GM18507 (cell line): ENCODE measurements at regions not wholly inside any gene's neighbourhood (a gene's known extent, or its start where the extent isn't known, plus 50 kb on each side); places are given as distances from the start of the nearest gene placed in this dataset.
A peak's percentile ranks its signal among the peaks of the same experiment; 100 is the strongest.
"Not testable (repeated sequence)": the region's sequence is repeated elsewhere in the genome, so short reads cannot be mapped to it uniquely, and the experiment has no call there.

Experiments
- DNase-seq: peaks from one replicate; pipeline ENCODE4 v3.0.0; 2011; ENCODE audit warnings: low read depth; ENCODE audit not compliant: insufficient read length; ENCODE audit errors: extremely low spot score
- FAIRE-seq: peaks from 2 replicates; lab custom pipeline; 2011; peaks lifted over from hg19 to GRCh38; lab: Jason Lieb, UNC

DNA sequence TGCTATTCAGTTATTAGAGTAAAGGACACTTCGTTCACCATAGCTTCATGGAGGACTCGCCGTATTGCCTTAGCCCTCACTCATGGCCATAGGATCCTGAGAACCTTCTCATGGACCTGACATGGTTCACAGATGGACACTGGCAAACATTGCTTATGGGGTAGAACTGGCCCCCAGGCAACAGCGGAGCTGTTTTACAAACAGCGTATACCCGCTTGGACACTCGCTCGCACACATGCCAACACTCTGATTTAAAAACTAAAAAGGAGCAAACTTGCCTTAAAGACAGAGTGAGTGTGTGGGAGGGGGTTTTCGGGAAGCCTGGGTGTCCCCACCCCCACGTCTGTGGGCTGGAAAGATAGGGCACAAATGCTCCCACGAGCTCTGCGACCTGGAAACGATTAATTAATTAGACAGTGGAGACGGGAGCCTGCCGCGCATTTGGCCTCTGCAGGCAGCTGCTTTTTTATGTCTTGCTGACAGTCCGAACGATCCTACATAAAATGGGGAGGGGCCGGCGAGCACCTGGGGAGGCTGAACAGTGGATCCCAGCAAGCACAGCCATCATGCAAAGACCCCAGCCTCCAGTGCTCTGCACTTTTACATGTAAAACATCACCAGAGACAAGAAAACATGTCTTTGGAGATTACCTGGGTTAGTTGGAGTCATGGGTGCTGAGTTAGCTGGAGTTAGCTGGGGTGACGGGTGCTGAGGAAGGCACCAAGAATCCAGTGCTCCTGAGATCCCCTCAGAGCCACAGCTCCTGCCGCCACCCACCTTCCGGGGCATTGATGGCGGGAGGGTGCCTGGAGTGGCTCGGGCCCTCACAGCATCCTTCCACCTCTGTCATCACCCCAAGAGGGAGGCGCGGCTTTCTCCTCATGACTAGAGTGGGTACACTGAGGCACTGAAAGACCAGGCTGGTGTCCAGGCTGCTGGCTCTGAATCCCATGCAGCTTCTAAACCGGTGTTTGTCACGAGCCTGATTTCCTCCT, 105.7 kb downstream of the NPIPB11 start:
- FAIRE-seq, DNase-seq: not testable (repeated sequence)

- not testable (repeated sequence) for DNase-seq, FAIRE-seq
Measured at GRCh38 chr16:29300030-29300491, 106.5 kb downstream of the NPIPB11 start.

- not testable (repeated sequence) for DNase-seq, FAIRE-seq
Measured at GRCh38 chr16:29298997-29299396, 107.5 kb downstream of the NPIPB11 start.

- DNase-seq, FAIRE-seq: not testable (repeated sequence)
Measured at GRCh38 chr16:29298307-29298706, 108.2 kb downstream of the NPIPB11 start.

- not testable (repeated sequence) for FAIRE-seq
Measured at GRCh38 chr16:29297809-29298177, 108.7 kb downstream of the NPIPB11 start.

DNA sequence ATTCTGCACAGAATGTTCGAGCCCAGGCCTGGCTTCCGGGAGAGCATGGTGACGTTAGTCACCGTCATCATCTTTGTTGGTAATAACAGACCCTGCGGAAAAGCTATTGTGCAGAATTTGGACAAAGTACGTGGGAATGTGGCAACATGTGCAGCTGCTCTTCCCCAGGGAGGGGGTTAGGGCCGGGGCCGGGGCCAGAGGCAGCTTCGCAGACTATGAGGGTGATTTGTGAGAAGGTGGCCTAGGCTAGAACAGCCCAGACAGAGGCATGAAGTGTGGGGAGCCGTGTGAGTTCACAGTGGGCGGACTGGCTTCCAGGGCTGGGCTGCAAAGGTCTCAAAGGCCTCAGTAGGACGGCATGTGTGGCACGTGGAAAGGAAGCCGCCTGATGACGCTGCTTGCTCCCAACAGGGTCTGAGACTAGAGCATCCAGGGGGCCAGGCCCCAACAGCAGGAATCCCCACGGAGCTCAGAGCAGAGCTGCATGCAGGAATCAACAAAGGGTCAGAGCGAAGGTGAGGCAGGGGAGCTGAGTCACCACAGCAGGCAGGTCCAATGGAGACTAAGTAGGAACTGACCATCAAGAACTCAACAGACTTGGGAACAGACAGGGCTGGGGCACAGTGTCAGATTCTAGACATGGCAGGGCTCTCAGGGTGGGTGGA, 109.2 kb downstream of the NPIPB11 start:
- DNase-seq, FAIRE-seq: not testable (repeated sequence)

More at GRCh38 chr16:29297809-29298177, 108.7 kb downstream of the NPIPB11 start:
- not testable (repeated sequence) for DNase-seq

DNA sequence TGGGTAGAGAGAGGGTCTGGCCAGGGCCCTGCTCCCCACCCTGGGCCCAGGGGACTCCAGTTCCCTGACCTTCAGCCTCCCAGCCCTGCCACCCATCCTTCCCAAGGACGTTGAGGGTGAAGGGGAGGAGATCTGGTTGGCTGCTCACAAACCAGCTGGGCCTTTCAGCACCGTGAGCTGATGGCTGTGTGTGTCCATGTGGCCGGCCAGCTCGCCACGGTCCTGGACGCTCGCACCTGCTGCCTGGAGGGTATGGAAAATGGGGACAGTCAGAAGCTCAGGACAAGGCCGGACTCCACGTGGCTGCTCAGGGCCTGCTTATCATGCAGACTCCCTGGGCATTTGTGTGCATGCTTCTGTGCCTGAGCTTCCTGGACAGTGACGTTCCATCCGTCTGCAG, 110.3 kb downstream of the NPIPB11 start:
- DNase-seq, FAIRE-seq: not testable (repeated sequence)

GRCh38 chr16:29294951-29295795, 111.3 kb downstream of the NPIPB11 start:
- not testable (repeated sequence) for DNase-seq, FAIRE-seq

DNA sequence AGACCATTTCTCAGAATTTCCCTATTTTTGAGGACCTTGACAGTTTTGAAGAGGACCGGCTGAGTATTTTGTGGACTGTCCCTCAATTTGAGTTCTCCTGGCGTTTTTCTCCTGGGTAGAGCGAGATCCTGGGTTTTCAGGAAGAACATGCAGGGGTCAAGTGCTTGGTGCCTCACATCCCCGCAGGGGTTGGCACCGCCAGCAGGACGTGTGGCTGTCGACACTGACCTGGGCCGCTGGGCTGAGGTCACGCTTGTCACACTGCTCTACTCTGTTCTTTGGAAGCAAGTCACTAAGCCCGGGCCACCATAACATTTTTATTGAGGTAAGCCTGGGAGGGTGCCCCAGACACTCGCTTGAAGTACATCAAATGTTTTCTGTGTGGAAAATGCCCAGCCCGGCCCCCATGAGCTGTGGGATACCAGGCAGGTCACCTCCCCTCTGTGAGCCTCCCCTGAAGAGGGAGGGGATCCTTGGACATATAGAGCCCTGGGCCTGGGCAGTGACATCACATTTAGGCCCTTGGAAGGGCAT, 112.0 kb downstream of the NPIPB11 start:
- not testable (repeated sequence) for FAIRE-seq

DNA sequence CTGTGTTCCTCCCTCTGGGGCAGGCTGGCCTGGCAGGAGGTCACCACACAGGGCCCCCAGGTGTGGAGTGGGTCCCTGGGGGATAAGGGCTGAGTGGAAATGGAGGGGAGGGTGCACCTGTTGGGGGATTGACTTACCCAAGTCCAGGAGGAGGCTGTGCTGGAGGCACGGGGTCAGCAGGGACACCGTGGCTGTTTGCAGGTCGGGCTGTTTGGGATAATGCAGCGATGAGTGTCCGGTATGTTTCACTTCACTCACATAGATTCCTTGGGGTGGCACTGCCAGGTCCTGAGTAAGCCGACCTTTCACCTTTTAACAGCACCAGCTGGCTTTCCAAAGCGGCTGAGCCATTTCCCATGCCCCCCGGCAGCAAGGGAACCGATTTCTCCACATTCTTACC, 113.0 kb downstream of the NPIPB11 start:
- not testable (repeated sequence) for FAIRE-seq, DNase-seq

More for the DNA sequence above, 112.0 kb downstream of the NPIPB11 start:
- not testable (repeated sequence) for DNase-seq

DNA sequence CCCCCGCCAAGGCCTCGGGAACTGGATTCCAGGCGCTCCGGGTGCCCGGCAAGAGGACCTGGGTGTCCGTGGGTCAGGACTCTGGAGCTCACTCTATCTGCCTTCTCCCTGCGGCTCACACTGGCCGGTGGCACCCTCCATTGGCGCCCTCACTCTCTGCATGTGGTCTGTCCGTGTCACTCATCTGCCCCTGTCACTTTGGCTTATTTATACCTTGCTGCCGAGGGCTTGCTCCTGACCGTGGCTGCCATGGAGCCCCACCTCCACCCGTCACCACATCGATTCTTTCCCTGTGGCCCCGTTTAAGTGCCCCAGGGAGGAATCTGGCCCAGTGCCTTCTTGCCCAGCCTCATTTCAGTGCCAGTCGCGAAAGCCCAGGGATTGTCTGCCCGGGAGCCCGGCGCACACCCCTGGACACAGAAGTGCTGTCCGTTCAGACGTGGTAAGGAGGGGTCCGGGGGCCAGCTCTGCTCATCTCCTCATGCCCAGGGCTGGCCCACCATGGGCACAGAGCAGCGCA, 113.5 kb downstream of the NPIPB11 start:
- not testable (repeated sequence) for FAIRE-seq, DNase-seq

- not testable (repeated sequence) for FAIRE-seq, DNase-seq
Measured at GRCh38 chr16:29291329-29292271, 114.9 kb downstream of the NPIPB11 start.

DNA sequence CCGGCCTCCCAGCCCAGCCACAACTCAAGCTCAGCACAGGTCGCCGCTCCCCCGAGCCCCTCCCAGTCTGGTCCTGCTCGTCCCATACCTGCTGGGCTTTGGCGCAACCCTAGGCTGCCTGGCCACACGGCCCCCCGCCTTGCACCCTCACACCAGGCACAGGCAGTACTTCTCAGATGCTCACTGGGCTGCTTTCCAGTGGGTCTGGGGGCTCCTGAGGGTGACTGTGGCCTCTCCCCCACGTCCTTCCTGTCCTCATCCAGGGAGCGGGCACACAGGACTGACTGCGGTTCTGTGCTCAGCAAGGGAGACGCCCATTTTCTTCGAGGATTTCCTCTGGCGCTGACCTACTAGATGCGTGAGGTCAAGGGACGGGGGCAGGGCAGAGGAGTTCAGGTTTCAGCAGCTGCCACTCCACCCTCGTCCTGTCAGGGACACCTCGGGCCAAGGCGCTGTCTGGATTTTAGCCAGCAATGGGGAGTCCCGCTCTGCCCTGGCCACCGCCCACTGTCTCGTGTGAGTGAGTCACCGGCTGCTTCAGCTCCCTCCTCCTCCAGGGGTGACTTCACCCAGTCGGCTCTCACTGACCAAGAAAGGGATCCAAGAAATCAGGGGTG, 115.8 kb downstream of the NPIPB11 start:
- peak; percentile 84 for FAIRE-seq
- peak; percentile 33 for DNase-seq

DNA sequence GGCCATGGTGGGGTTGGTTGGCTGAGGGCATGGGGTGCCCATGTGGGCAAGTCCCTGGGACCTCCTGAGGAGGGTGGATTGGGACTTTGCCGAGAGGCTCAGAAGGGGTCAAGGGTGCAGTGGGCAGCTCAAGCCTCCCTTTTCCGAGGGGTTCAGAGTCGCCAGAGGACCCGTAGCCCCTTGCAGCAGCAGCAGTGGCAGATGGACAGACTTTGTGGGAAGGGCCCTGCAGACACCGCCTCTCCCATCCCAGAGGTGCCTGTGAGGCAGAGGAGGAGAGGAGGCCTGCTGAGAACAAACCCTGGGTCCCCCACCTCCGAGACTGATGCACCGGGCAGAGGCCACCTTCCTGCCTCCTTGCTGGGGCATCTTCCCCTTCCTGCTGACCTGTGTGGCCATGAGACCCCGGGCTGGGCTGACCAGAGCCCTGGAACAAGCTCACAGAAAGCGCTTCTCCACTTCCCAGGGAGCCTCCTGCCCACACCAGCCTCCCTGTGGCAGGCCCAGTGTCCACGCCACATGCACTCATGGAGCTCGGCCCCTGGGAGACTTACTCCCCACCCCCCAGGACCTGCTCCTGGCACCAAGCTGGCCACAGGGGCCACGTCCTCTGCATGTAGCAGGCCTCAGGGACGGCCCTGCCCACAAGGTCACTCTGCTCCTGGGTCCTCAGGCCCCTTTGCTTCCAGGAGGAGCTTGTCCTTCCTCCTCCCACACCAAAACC, 116.8 kb downstream of the NPIPB11 start:
- FAIRE-seq, DNase-seq: not testable (repeated sequence)

GRCh38 chr16:29288711-29289474, 117.6 kb downstream of the NPIPB11 start:
- DNase-seq, FAIRE-seq: not testable (repeated sequence)
